ENCODE measurements at regions not wholly inside any gene's neighbourhood (a gene's known extent, or its start where the extent isn't known, plus 50 kb on each side); places are given as distances from the start of the nearest gene placed in this dataset.

GRCh38 chr7:46848311-46848710 is 733.6 kb downstream of the TNS3 start:
- POLR2A ChIA-PET, result no interaction called here
- CTCF ChIA-PET, result no interaction called here

DNA sequence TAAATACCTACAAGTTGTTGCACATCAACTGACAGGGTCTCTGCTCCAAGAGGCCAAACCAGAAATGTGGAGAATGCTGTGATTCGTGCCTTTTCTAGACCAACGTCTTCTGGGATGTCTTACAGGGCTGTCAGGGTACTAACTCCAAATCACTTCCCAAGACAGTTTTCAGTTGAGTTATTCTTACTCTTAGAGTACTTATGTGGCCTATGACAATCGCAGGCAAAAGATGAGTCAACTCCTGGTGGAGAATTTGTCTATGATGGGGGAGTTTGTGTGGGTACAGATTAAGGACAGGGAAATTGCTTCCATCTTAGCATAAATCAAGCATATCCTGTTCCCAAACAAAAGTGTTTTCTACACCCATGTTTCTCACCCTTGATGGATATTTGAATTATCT is 734.8 kb downstream of the TNS3 start:
- CTCF ChIA-PET, result no interaction called here
- POLR2A ChIA-PET, result no interaction called here

GRCh38 chr7:46844486-46844885 is 737.4 kb downstream of the TNS3 start:
- CTCF ChIA-PET, result no interaction called here
- POLR2A ChIA-PET, result no interaction called here

DNA sequence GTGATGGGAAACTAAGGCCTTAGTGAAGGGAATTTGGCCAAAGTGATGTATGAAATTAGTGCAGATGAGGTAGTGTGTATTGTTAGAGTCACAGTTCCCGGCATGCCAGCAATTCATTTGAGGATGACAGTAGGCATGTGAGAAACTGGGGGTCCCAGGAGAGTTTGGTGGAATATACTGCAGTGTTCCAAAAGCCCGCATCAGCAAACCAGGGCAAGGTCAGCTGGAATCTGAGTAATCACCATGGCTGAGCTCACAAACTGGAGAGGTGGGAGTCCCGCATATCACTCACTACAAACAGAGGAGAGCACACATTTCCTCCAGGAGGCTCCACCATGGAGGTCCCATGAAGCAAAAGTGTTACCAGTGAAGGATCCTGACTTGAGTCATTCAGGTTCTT is 740.7 kb downstream of the TNS3 start:
- CTCF ChIA-PET, result no interaction called here
- POLR2A ChIA-PET, result no interaction called here

GRCh38 chr7:46839651-46840050 is 742.3 kb downstream of the TNS3 start:
- ChIA-PET CTCF (no interaction called here), POLR2A (no interaction called here)

GRCh38 chr7:46838463-46838862 is 743.4 kb downstream of the TNS3 start:
- POLR2A ChIA-PET, result no interaction called here

DNA sequence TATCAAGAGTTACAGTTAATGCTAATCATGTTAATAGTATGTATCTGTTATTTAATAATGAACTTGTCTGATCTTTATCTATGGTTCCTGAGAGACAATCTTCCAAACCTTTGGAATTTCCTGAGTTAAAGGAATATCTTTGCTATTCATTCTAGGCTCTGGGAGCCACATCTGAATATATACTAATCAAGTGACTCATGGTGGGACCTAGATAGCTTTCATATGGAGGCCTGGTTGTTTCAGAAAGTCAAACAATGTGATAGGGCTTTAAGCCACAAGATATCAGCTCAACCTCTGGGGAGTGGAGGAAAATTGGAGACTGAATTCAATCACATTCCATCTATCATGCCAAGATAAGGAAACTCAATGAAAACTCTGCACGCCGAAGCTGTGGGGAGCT is 746.4 kb downstream of the TNS3 start:
- ChIA-PET POLR2A (no interaction called here), CTCF (no interaction called here)

More at GRCh38 chr7:46838463-46838862, 743.4 kb downstream of the TNS3 start:
- CTCF ChIA-PET, result no interaction called here

- CTCF ChIA-PET, result no interaction called here
Observed at GRCh38 chr7:46834921-46835320, 747.0 kb downstream of the TNS3 start.

GRCh38 chr7:46833197-46833596 is 748.7 kb downstream of the TNS3 start:
- ChIA-PET POLR2A (no interaction called here), CTCF (no interaction called here)

More at GRCh38 chr7:46834921-46835320, 747.0 kb downstream of the TNS3 start:
- POLR2A ChIA-PET, result no interaction called here

DNA sequence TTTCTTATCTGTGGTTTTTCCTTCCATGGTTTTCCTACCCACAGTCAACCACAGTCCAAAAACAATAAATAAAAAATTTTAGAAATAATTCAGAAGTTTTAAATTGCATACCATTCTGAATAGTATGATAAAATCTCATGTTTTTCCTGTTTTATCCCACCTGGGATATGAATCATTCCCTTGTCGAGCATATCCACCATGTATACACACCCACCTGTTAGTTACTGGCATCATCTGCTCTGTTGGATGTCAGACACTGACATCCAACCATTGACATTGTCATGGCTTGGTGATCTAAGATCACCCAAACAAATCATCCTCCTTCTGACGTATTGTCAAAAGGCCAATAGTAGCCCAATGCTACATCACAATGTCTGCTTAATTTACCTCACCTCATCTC is 749.8 kb downstream of the TNS3 start:
- CTCF ChIA-PET, result no interaction called here
- POLR2A ChIA-PET, result no interaction called here

DNA sequence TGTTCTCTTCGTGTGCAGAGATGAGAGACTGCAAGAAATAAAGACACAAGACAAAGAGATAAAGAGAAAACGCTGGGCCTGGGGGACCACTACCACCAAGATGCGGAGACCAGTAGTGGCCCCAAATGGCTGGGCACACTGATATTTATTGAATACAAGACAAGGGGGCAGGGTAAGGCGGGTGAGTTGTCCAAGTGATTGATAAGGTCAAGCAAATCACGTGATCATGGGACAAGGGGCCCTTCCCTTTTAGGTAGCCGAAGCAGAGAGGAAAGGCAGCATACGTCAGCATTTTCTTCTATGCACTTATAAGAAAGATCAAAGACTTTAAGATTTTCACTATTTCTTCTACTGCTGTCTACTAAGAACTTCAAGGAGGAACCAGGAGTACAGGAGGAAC is 762.1 kb downstream of the TNS3 start:
- ChIA-PET POLR2A (no interaction called here), CTCF (no interaction called here)

DNA sequence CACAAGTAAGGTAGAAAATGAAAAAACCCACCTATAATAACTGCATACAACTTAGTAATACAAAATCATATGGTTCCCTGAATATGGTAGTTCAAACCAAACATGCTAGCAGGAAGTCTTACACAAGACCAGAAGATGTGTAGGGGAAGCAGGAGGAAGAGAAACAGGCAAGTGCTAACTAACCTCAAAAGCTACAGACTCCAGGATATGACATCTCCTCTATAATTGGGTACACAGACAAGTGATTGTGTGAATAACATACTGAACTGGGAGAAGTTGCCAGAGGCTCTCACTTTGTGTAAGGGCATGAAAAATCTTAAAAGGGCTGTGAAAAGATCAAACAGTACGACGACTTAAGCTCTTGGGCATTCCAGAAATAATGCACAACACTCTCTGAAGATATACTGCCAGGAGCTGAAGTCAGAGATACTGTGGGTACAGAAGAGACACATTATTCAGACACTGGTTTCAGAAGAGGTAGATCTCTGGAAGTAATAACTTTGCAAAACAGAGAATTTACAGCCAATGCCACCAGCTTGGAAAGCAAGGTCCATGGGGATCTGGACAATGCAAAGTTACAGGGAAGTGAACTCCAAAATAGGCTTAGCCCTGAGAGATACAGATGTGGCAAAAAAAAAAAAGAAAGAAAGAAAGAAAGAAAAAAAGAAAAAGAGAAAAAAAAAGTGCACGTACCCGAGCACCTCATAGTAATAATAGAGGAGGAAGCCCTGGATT is 767.2 kb downstream of the TNS3 start:
- ChIA-PET POLR2A (no interaction called here), CTCF (no interaction called here)

DNA sequence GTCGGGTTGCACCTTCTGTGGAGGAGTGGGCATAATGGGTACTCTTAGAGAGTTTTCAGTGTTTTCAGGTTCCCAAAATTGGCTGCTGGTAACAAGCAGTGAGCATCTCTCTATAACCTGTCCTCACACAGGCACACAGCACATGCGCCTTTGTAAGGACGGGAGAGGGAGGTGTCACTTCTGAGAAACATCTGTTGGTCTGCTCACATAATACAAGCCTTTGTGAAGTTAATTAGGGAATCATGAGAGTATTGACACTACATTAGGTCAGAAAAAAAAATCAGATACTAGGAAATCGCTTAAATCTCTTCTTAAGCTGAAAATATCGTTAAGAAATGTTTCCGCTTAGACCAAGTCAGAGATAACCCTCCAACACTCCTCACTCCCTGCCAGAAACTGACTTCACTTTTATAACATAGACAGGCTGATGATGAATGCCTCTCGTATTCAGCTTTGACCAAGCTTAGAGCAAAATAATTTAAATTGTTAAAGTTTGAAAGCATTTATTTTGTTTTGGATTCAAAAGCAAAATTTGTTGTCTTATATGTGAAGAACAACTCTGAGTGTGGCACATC is 769.7 kb downstream of the TNS3 start:
- CTCF ChIA-PET, result no interaction called here
- POLR2A ChIA-PET, result no interaction called here

DNA sequence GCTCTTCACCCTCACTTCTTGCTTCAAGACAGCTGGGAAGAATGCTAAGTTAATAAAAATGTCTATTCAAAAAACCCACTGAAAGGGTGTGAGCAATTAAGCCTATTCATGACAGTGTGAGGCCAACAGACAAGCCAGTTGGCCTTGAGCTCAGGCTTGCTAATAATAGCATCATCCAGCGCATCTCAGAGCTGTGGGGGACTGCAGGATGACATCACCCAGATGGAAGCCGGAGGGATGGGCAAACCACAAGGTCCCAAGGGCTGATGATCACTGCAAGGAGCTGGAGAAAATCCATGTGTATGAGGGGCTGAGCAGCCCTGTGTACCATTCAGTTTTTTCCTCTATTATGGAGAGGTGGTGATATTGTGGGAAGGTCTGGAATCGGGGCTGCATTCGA is 770.4 kb downstream of the TNS3 start:
- ChIA-PET CTCF (no interaction called here), POLR2A (no interaction called here)

DNA sequence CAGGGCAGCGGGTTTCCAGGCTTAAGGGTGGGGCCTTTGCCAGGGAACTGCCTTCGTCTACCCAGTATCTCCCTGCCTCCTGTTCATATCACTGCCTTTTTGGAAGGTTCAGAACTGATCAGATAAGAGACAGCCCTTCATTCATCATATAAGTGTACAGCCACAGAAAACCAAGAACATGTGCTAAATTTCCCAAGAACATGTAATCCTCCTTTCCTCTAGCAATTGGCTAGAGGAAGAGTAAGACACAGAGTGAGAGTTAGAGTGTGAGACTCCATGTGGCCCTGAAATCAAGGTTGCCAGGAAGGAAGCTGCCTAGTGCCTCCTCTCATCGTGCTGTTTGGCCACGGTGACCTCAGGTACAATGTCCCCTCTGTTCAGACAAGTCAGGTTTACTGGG is 770.9 kb downstream of the TNS3 start:
- POLR2A ChIA-PET, result no interaction called here
- CTCF ChIA-PET, result no interaction called here

GRCh38 chr7:46809886-46810285 is 772.0 kb downstream of the TNS3 start:
- ChIA-PET CTCF (no interaction called here), POLR2A (no interaction called here)

GRCh38 chr7:46806856-46807255 is 775.1 kb downstream of the TNS3 start:
- CTCF ChIA-PET, result no interaction called here
- POLR2A ChIA-PET, result no interaction called here

DNA sequence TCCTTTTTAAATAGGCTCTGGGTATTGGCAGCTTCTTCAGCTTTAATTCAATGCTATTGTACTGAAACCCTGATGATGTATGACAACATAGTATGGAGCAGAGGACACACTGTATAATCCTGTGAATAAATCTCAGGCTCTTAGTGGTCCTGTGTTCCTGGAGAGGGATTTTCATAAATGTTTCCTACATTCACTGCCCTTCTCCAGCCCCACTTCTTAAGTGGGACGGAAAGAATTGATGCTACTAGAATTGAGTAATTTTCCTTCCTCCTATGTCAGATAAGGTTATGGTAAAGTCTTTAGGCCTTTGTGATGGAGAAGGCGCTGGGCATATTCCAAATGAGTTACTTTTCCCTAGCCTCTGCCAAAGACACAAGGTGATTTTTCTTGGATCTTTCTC is 779.4 kb downstream of the TNS3 start:
- CTCF ChIA-PET, result no interaction called here
- POLR2A ChIA-PET, result no interaction called here

- POLR2A ChIA-PET, result no interaction called here
- CTCF ChIA-PET, result no interaction called here
Observed at GRCh38 chr7:46791188-46791587, 790.7 kb downstream of the TNS3 start.

DNA sequence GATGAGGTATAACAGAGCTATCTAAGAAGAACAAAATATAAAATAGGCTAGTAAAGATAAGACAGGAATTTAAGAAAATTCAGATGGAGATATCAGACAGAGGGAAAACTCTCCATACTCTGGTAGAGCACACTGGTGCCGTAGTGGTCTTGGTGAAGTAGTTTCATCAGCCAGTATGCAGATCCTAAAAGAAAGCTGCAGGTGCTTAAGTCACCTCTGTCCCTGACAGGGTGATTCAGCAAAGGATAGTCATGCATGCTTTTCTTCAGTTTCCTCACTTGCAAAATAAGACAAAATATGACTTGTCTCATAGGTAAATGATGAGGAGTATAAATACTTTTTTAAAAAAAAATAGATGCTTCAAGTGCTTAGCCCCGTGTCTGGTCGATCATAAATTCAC is 794.9 kb downstream of the TNS3 start:
- CTCF ChIA-PET, result no interaction called here
- POLR2A ChIA-PET, result no interaction called here

DNA sequence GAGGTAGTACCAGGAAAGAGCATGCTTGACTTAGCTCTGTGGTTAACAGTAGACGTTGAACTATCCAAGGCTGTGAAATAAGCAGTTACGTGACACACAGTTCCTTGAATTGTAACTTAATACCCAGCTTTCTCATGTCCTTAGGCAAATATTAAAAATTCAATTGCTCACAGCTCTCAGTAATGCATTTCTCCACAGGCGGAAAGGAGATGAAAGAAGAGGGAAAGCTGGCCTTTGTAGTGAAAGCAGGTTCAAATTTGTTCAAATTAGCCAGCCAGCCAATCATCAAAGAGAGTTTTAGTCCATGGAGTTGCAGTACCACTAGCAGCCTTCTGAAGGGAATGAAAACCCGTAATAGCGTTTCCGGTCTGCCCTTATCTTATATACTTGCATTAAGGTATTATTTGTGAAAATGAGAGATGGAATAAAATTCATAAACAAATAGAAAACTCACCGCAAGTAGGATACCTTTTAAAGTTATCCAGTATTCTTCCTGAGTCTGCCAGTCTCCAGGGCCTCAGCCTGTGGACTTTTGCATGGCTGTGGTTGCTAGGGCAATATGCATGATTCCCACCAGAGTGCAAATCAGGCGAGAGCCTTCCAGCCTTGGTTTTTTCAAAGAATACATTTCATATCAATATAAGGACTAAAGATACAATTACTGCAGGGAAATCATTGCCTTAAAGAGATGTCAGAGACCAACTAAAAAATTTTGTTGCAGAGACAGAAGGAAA is 795.5 kb downstream of the TNS3 start:
- ChIA-PET POLR2A (no interaction called here), CTCF (no interaction called here)

DNA sequence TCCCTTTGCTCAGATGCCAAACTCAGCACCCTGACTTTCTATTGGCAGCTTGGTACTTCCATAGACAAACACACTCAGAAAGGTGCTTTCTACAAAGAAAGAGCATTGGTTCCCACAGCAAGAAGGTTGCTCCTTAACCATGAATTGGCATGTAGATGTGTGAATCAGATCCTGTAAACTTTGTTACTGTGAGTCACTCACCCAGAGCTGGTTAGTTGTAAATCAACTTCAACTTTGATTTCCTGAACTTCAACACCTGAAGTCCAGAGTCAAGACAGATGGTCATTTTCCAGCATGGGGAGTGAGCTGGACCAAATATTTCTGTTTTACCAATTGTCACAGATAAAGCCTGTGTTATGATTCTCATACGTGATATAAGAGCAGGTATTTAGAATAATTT is 797.2 kb downstream of the TNS3 start:
- POLR2A ChIA-PET, result no interaction called here
- CTCF ChIA-PET, result no interaction called here

Measured in activated CD8-positive, alpha-beta memory T cell treated with anti-CD3 and anti-CD28 coated beads for 36 hours (primary cell).